H9 (cell line): ENCODE measurements at regions not wholly inside any gene's neighbourhood (a gene's known extent, or its start where the extent isn't known, plus 50 kb on each side); places are given as distances from the start of the nearest gene placed in this dataset.
A peak's percentile ranks its signal among the peaks of the same experiment; 100 is the strongest.

Experiments
- DNase-seq: peaks from one replicate; pipeline ENCODE4 v3.0.0-alpha.2; 2017
- H2AFZ ChIP-seq: one replicate; pipeline ENCODE4 v1.6.1; 2013; ENCODE audit warnings: mild to moderate bottlenecking, low read length, control low read depth, moderate library complexity
- H2AK5ac ChIP-seq: 2 replicates; pipeline ENCODE4 v1.6.1; 2013; ENCODE audit warnings: low read length, control low read depth, mixed read lengths; ENCODE audit not compliant: insufficient read length
- H2BK120ac ChIP-seq: one replicate; pipeline ENCODE4 v1.6.1; 2013; ENCODE audit warnings: low read depth, mild to moderate bottlenecking, low read length, control low read depth, inconsistent platforms; ENCODE audit not compliant: poor library complexity, severe bottlenecking
- H2BK12ac ChIP-seq: 2 replicates; pipeline ENCODE4 v1.6.1; 2013; ENCODE audit warnings: low read length, control low read depth, mixed read lengths, low read depth; ENCODE audit not compliant: insufficient read length
- H2BK15ac ChIP-seq: 2 replicates; pipeline ENCODE4 v1.6.1; 2013; ENCODE audit warnings: low read depth, low read length, control low read depth
- H2BK20ac ChIP-seq: one replicate; pipeline ENCODE4 v1.6.1; 2013; ENCODE audit warnings: low read depth, mild to moderate bottlenecking, low read length, control low read depth, inconsistent platforms; ENCODE audit not compliant: poor library complexity, severe bottlenecking
- H2BK5ac ChIP-seq: 2 replicates; pipeline ENCODE4 v1.6.1; 2013; ENCODE audit warnings: low read length, control low read depth, mixed read lengths; ENCODE audit not compliant: insufficient read length
- H3K14ac ChIP-seq: 2 replicates; pipeline ENCODE4 v1.6.1; 2013; ENCODE audit warnings: low read length, control low read depth; ENCODE audit not compliant: insufficient read depth
- H3K18ac ChIP-seq: 2 replicates; pipeline ENCODE4 v1.6.1; 2013; ENCODE audit warnings: low read depth, mild to moderate bottlenecking, mixed read lengths, low read length, control low read depth; ENCODE audit not compliant: insufficient read length
- H3K23ac ChIP-seq: 2 replicates; pipeline ENCODE4 v1.6.1; 2013; ENCODE audit warnings: low read length, control low read depth, mixed read lengths, low read depth; ENCODE audit not compliant: insufficient read length
- H3K23me2 ChIP-seq: 2 replicates; pipeline ENCODE4 v1.6.1; 2013; ENCODE audit warnings: low read depth, mild to moderate bottlenecking, mixed read lengths, low read length, control low read depth; ENCODE audit not compliant: insufficient read length, poor library complexity, severe bottlenecking
- H3K27ac ChIP-seq: 2 replicates; pipeline ENCODE4 v1.5.1; 2013; ENCODE audit warnings: low read length, control low read depth, mixed read lengths, low read depth; ENCODE audit not compliant: insufficient read length
- H3K27me3 ChIP-seq: 2 replicates; pipeline ENCODE4 v1.6.1; 2013; ENCODE audit warnings: low read length, control low read depth, inconsistent platforms; ENCODE audit not compliant: insufficient read depth
- H3K4ac ChIP-seq: 2 replicates; pipeline ENCODE4 v1.6.1; 2013; ENCODE audit warnings: low read depth, mild to moderate bottlenecking, control low read depth, inconsistent platforms, low read length, moderate library complexity
- H3K4me1 ChIP-seq: 2 replicates; pipeline ENCODE4 v1.6.1; 2013; ENCODE audit warnings: low read length, control low read depth, inconsistent platforms; ENCODE audit not compliant: insufficient read depth
- H3K4me2 ChIP-seq: 2 replicates; pipeline ENCODE4 v1.6.1; 2013; ENCODE audit warnings: low read length, control low read depth, mixed read lengths; ENCODE audit not compliant: insufficient read length, insufficient read depth
- H3K56ac ChIP-seq: 2 replicates; pipeline ENCODE4 v1.6.1; 2013; ENCODE audit warnings: low read depth, mild to moderate bottlenecking, mixed read lengths, low read length, control low read depth; ENCODE audit not compliant: insufficient read length
- H3K79me1 ChIP-seq: 2 replicates; pipeline ENCODE4 v1.6.1; 2013; ENCODE audit warnings: low read depth, mild to moderate bottlenecking, moderate library complexity, low read length, control low read depth, inconsistent platforms; ENCODE audit not compliant: insufficient read depth, poor library complexity, severe bottlenecking
- H3K79me2 ChIP-seq: 2 replicates; pipeline ENCODE4 v1.6.1; 2013; ENCODE audit warnings: low read length, control low read depth, inconsistent platforms; ENCODE audit not compliant: insufficient read depth
- H3K9ac ChIP-seq: 2 replicates; pipeline ENCODE4 v1.6.1; 2013; ENCODE audit warnings: low read length, control low read depth, mixed read lengths; ENCODE audit not compliant: insufficient read length; ENCODE audit errors: extremely low read depth
- H3K9me3 ChIP-seq: one replicate; pipeline ENCODE4 v1.6.1; 2013; ENCODE audit warnings: low read depth, low read length, inconsistent platforms; ENCODE audit not compliant: control insufficient read depth
- H3T11ph ChIP-seq: one replicate; pipeline ENCODE4 v1.6.1; 2013; ENCODE audit warnings: mild to moderate bottlenecking, low read length, control low read depth, inconsistent platforms
- H4K20me1 ChIP-seq: one replicate; pipeline ENCODE4 v1.6.1; 2013; ENCODE audit not compliant: control insufficient read depth, insufficient read length, insufficient read depth
- H4K5ac ChIP-seq: 2 replicates; pipeline ENCODE4 v1.6.1; 2013; ENCODE audit warnings: low read depth, mild to moderate bottlenecking, mixed read lengths, low read length, control low read depth; ENCODE audit not compliant: insufficient read length
- H4K8ac ChIP-seq: replicated peaks from 2 replicates; pipeline ENCODE4 v1.6.1; 2013; ENCODE audit warnings: low read length, control low read depth, mixed read lengths, low read depth; ENCODE audit not compliant: insufficient read length
- H4K91ac ChIP-seq: 2 replicates; pipeline ENCODE4 v1.6.1; 2013; ENCODE audit warnings: low read depth, mild to moderate bottlenecking, moderate library complexity, mixed read lengths, low read length, control low read depth; ENCODE audit not compliant: insufficient read length
- H3K27ac Mint-ChIP-seq, 3 experiments: 2 replicates in 2 of 3; 3 replicates in 1 of 3; pipeline ENCODE4 v1.8.0; 2020 to 2021; ENCODE audit warnings: mixed read lengths in 3 of 3, mild to moderate bottlenecking in 1 of 3, moderate library complexity in 1 of 3
- H3K27me3 Mint-ChIP-seq: 2 replicates; pipeline ENCODE4 v1.8.0; 2021; ENCODE audit warnings: low read depth, mild to moderate bottlenecking, moderate library complexity, mixed read lengths
- H3K36me3 Mint-ChIP-seq, 3 experiments: 2 replicates in 2 of 3; 3 replicates in 1 of 3; pipeline ENCODE4 v1.8.0; 2020 to 2021; ENCODE audit warnings: low read depth in 3 of 3, mixed read lengths in 3 of 3; ENCODE audit not compliant: insufficient read depth in 1 of 3
- H3K4me1 Mint-ChIP-seq, 2 experiments: 2 replicates each; pipeline ENCODE4 v1.8.0; 2020; ENCODE audit warnings: mixed read lengths in 2 of 2
- H3K4me3 Mint-ChIP-seq, 2 experiments: 2 replicates in 1 of 2; 3 replicates in 1 of 2; pipeline ENCODE4 v1.8.0; 2020 to 2021; ENCODE audit warnings: mild to moderate bottlenecking in 2 of 2, mixed read lengths in 2 of 2, moderate library complexity in 1 of 2
- H3K9me3 Mint-ChIP-seq, 2 experiments: 2 replicates in 1 of 2; 3 replicates in 1 of 2; pipeline ENCODE4 v1.8.0; 2020; ENCODE audit warnings: mild to moderate bottlenecking in 2 of 2, mixed read lengths in 2 of 2, moderate library complexity in 1 of 2
- WGBS: extraction: QIAGEN DNeasy Blood & Tissue Kit; methylation state at CpG from one replicate; pipeline ENCODE4 v1.1.7; 2013; ENCODE audit warnings: missing lambda C conversion rate, low lambda C conversion rate, mixed read lengths; ENCODE audit not compliant: insufficient read length; ENCODE audit errors: extremely low coverage; 5-methylcytosine and 5-hydroxymethylcytosine counted together
- TF ChIP-seq, protein P1 (sequence below): fragments of 200-600 bp; sonication (generic); conservative IDR thresholded peaks from 3 replicates; pipeline ENCODE4 v1.8.0; 2021; ENCODE audit warnings: antibody characterized with exemption, mild to moderate bottlenecking

DNA sequence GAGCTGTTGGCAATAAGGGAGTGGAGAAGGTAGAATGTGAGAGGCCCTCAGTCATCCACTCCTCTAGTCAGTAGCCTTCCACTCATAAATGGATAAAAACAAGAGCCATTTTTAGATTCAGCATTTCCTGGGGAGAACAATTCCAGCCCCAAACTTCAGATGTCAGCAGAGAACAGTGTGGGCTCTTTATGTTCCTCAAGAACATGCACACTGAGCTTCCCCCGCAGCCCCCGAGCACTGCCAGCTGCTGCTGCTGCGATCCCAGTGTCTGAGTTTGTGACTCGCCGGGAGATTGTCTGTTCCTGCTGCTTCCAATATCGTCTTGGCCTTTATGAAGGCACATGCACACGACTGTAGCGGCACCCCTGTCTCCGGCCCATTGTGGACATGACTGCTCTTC lies 143.7 kb upstream of the CTNNA2 start:
- H3K23ac ChIP-seq, result no peak overlapping the region
- Mint-ChIP-seq H3K36me3 (no peaks in the 10 kb centered on the region), H3K27me3 (peaks cover 10% of the 10 kb centered on the region), H3K4me3 (no peak overlapping the region), H3K4me1 (peaks cover 36 to 38% of the 10 kb centered on the region in 2 experiments), H3K9me3 (no peaks in the 10 kb centered on the region), H3K27ac (0 out of 7 replicates have a peak overlapping the region, but pooled peaks of 1 of the 3 experiments have one; percentile 1)
- H2BK120ac ChIP-seq, result no peak overlapping the region
- no peak overlapping the region for H4K5ac ChIP-seq
- H3K14ac ChIP-seq, result no peak overlapping the region
- WGBS, result no CpG with 5 or more reads among the region's 9 CpGs
- H4K20me1 ChIP-seq, result no peaks in the 10 kb centered on the region
- no peak overlapping the region for H2BK12ac ChIP-seq
- H3K4me1 ChIP-seq, result 0 out of 2 replicates have a peak, but pooled peaks cover 6% of the 10 kb centered on the region
- no peak overlapping the region for H3K9ac ChIP-seq
- no peak overlapping the region for H3T11ph ChIP-seq
- H3K79me1 ChIP-seq, result no peaks in the 10 kb centered on the region
- no peaks in the 10 kb centered on the region for H3K79me2 ChIP-seq
- no peak overlapping the region for H4K91ac ChIP-seq
- H3K18ac ChIP-seq, result no peak overlapping the region
- H2BK5ac ChIP-seq, result no peak overlapping the region
- no peak overlapping the region for H4K8ac ChIP-seq
- H3K27ac ChIP-seq, result no peak overlapping the region
- H2BK15ac ChIP-seq, result no peak overlapping the region
- TF ChIP-seq, protein P1, sequence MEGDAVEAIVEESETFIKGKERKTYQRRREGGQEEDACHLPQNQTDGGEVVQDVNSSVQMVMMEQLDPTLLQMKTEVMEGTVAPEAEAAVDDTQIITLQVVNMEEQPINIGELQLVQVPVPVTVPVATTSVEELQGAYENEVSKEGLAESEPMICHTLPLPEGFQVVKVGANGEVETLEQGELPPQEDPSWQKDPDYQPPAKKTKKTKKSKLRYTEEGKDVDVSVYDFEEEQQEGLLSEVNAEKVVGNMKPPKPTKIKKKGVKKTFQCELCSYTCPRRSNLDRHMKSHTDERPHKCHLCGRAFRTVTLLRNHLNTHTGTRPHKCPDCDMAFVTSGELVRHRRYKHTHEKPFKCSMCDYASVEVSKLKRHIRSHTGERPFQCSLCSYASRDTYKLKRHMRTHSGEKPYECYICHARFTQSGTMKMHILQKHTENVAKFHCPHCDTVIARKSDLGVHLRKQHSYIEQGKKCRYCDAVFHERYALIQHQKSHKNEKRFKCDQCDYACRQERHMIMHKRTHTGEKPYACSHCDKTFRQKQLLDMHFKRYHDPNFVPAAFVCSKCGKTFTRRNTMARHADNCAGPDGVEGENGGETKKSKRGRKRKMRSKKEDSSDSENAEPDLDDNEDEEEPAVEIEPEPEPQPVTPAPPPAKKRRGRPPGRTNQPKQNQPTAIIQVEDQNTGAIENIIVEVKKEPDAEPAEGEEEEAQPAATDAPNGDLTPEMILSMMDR, result no peak
- H3K27me3 ChIP-seq, result no peaks in the 10 kb centered on the region
- no peak overlapping the region for H2AK5ac ChIP-seq
- H3K4ac ChIP-seq, result no peak overlapping the region
- DNase-seq, result no peak
- no peak overlapping the region for H3K56ac ChIP-seq
- H2AFZ ChIP-seq, result no peak overlapping the region
- no peak overlapping the region for H2BK20ac ChIP-seq
- H3K9me3 ChIP-seq, result no peaks in the 10 kb centered on the region
- no peak overlapping the region for H3K4me2 ChIP-seq
- no peaks in the 10 kb centered on the region for H3K23me2 ChIP-seq
